ENCODE measurements at regions not wholly inside any gene's neighbourhood (a gene's known extent, or its start where the extent isn't known, plus 50 kb on each side); places are given as distances from the start of the nearest gene placed in this dataset.
"Not testable (repeated sequence)": the region's sequence is repeated elsewhere in the genome, so short reads cannot be mapped to it uniquely, and the experiment has no call there.

DNA sequence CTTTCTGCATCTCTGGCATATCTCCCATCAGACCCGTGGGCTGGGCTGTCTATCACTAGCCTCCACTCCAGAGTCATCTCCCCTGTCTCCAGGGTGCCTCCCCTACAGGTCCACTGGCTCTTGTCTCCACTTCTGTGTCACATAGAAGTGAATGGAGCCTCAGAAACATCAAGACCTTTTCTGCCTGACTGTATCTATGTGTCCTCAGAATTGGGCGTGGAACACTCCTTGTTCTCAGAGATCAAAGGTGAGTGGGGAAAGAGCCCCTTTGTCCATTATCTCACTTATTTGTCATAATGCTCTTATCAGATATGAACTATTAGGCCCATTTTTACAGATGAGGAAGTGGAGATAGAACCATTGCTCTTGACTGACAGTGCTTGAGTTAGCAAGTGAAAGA lies 211.0 kb downstream of the CYRIA start:
- DNase-seq, result no peak

DNA sequence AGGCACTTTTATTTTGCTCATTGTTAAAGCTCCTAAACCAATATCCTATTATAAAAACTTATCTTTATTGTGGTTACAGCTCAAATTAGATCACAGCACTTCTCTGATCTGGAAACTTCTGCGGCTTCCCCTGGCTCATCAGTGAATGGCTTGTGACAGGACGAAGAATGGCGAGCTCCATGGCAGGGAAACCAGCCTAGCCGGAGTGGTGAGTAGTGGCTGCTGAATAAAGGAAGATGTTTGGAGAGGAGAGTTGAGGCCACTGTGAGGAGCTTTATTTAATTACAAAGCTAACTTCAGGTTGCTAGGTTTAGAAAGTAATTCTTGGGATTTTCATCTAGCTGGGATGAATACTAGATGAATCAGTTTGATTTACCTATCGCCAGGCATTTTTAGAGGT lies 213.5 kb downstream of the CYRIA start:
- DNase-seq, result no peak

DNA sequence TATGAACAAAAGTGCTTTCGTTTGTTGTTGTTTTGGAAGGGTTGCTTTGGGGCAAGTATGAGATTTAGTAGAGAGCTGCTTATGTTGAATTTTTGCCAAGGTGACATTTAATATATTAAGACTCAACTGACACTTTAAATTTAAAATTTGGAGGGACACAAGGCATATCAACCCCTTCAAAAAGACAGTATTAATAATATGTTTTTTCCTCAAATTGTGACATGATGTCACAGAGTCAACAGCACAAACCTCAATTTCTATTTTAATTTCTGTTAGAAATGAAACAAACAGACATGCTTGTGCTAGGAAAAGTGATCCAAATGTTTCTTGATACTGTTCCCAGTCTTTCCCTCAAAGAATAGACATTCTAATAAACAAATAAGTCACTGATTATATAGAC lies 218.9 kb downstream of the CYRIA start:
- no peak for DNase-seq

DNA sequence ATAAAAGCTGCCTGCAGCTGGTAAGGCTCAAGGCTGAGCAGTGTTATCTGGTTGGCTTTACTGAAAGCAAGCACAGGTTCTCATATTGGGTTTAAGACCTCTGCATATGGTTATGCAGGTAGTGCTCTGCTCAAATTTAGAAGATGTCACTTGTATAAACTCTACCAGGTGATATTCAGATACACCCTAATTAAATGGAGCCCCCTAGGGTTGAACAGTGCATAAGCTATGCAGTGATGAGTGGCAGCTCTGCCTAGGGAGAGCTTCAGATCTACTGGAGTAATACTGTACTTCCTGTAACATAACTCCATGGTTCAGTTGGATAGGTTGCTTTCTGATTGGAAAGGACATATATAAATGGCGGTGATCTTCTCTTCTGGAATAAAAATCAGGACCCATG lies 222.7 kb downstream of the CYRIA start:
- no peak for DNase-seq

DNA sequence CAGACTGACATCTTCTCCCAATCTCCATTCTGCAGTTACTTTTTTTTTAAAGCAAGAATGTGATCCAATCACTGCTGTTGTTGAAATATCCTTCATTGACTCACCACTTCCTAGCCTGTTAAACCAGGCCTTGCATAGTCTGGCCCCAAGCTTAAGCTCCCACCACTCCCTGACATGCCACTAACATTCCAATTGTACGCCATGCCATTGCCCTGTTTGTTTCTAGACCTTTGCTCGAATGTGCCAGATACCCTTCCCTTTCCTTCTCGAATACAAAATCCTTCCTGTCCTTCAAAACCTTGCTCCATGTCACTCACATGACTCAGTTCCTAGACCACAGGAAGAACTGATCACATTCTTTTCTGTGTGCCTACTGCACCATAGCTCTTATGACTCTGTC lies 224.2 kb downstream of the CYRIA start:
- DNase-seq, result no peak

DNA sequence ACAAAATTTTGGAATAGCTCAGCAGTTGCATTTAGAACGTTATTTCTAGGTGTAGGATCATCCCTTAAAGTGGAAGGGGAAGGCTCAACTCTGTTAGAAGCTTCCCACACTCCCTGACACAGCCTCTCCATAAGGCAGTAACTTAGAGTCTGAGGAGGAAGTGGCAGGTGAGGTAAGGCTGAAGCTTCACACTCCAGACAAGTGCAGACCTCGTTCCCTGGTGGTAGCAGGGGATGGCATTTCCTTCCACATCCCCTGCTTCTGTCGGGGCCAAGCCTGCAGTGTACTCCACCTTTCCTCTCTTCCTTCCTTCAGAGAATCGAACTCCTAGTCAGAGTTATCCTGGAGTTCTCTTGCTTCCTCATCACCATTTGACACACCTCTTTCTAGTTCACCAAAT lies 224.7 kb downstream of the CYRIA start:
- no peak for DNase-seq

DNA sequence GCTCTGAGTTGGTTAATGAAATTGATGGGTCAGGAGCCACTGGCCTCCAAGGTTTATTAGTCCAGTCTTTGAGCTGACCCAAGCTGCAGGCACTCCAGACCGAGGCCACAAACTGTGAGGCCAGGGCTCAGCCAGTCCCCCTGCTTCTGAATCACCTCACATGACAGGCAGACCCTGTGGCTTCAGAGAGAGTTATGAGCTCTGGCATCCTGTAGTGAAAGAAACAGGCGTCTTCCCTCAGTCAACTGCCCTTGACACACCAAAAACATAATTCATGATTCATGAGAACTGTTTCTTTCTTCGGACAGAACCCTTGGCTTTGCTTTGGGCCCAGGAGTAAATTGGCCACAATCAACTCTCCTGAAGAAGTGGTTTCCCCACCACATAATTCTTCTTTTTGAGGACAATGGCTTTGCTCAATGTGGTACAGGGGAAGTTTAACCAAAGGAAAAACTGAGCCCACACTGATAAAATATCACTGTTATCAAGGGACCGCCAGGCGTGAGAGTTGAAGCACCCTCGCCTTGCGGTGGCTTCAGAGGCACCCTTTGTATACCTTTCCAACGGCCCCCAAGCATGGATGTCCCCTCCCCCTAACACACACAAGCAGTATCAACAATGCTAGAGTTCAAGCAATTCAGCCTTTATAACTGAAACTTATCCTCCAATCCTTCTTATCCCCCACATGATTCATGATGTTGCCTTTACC lies 226.9 kb downstream of the CYRIA start:
- DNase-seq, result no peak

DNA sequence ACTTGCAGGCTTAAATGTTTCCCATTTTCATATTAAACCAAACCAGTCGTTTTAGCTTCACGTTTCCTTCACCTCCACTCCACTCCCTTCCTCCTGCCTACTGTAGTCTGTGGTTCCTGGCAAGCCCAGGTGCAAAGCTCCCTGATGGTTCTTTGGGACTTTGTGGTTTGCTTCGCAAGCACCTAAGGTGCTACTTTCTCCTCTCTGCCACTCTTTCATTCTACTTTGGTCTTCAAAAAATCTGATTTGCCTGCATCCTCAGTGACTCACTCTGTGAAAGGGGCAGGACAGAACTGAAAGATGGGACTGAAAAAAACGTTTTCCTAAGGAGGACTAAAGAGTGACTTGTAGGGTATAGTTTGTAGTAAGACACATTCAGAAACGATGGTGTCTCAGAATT lies 228.4 kb downstream of the CYRIA start:
- no peak for DNase-seq

DNA sequence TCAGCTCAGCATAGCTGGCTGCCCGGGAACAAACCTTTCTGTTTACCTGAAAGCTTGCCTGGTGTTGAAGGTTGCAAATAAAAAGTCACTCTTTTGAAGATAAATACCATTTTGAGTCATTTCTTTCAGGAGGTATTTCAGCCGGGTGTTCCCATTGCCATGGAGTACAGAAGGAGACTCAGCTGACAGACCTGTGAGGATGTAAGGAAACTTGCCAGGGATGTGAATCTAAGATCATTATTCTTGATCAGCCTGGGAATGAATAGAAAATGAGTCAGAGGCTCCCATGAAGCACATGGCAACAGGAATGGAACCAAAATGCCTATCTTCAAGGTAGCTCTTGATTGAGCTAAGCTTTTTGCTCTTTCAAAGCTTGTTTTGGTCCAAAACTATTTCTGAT lies 231.2 kb downstream of the CYRIA start:
- DNase-seq, result no peak

DNA sequence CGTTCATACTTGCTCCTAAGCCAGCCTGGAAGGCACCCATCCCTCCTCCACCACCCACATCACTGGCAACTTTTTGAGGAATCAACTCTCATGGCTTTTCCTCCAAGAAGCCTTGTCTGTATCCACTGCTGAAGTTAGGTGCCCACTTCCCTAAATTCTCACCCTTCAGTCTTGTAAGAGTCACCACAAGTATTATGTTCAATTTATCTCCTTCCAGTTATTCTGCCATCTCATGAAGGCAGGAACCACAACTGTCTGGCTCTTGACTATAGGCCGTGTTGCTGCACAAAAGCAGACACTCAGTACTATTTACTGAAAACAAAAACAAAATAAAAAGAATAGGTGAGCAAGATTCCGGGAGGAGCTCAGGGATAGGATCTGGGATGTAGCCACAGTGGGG lies 234.8 kb downstream of the CYRIA start:
- DNase-seq, result no peak

DNA sequence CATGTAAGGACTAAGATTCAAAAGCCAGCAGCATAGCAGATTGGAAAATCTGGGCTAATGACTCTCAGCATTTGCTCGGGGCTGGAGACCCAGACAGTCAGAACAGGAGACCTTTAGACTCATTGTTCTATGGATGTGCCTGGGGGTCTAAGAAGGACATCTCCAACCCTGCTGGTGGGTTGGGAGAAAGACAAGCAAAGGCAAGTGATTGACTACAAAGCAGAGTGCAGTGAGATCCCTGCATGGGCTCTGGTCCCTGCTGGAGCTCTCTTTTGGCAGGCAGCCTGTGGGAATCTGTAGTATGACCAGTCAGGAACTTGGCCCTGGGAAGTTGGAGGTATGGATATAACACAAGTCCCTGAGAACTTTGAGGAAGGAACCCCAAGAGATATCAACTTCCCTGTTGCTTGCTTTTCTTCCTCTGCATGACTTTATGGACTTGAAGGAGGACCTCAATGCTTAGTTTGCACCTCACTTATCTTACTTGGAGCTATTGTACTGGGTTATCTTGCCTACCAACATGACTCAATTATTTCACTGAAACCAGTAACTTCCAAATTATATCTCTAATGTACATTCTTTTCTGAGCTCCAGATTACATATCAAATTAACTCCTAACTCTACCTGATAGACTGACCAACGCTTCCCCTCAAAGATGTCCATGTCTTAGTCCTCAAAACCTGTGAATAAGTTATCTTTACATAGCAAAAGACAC lies 236.0 kb downstream of the CYRIA start:
- DNase-seq, result no peak

DNA sequence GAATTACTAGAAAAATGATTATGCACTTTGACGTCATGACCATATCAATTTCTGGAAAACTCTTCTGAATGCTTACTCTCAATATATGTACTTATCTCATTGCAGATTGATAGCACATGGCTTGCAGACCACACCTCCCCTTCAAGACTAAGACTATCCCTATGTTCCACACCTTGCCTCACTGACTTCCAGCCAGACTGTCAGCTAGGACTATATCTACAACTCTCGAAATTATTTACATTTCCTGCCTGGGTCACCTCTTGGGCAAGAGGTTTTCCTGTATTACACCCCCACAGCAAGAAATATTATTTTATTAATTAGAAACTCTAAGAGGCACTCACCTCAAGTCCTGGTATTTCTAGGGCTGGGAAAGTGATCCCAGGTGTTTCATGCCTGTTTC lies 236.6 kb downstream of the CYRIA start:
- no peak for DNase-seq

DNA sequence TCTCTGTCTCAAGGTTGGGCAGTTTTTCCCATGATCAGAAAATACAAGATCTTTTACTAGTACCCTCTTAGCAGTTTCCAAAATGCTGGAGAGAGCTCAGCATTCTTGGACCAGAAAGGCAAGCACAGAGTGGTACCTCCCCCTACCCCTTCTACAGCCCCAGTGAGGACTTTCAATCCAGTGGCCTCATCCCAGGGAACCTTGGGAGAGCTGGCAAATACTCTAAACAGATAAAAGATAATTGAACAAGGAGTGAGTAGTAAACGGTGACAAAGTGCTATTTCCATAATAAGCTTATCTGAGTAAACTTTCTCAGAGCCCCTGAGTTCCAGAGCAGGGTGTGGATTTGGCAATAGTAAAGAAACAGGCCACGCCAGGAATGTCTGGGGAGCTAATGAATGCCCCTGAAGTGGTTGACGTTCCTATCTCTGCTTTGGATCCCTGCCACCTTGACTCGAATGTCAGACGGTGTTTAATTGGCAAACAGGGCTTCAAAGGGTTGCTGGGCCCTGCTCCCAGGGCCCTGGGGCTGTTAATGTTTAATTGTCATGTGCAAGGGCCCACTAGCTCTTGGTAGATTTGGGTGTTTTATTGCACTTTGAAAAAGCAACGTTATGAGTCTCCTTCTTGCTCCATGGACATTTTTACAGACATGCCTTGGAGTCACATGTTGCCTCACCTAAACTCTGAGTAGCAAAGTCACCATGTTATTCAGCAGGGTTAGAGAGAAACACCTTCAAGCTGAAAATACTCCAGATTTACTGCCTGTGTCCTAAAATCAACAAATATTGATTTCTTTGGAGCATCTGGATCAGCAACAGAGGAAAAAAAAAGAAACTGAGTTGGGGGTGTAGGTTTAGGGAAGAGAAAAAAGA lies 239.9 kb downstream of the CYRIA start:
- DNase-seq, result no peak

DNA sequence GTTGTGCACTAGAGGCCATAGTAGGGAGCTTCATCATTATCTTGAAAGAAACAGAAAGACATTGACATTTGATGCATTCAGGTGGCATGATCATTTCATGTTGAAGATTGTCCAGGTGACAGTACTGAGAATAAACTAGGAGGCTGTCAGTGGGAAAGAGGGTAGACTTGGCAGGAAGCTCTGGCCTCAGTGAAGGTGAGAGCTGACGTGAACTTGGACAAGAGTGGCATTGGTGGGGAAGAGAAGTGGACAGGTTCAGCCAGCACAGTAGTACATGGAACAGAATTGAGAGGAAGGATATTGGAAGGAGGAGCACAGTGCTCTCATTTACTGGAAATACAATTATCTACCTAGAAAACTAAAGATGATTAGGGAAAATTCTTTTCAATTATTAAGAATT lies 245.2 kb downstream of the CYRIA start:
- no peak for DNase-seq

DNA sequence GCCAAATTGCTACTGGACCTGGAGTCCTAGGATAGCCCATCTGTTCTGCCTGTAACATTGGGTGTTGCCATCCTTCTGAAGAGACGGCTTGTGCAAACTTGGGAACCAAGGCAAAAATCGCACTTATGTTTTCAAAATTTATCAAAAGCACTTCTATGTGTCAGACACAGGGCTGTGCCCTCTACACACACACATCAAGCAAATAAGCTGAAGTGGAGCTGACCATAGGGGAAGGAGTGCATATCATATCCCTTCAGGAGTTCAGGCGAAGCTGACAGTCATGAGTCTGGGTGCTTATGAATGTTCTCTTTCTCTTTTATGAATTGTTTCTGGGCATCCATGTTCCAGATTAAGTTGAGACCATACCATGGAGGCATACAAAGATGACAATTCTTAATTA lies 247.9 kb downstream of the CYRIA start:
- no peak for DNase-seq

DNA sequence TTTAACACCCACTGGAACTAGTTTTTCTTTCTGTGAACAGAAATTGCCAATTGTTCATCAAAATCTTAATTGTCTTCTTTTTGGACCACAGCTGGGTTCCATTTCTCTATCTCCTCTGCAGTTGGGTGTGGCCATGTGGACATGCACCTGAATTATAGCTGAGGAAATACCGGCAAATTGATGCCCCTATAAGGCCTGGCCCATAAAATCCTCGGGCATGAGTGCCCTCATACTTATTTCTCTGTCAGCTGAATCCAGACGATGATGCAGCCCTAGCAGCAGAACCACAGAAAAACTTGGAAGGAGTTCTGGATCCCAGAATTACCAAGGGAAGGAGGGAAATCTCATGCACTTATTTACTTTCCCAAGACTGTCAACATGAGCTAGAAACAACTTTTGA lies 249.0 kb downstream of the CYRIA start:
- no peak for DNase-seq

DNA sequence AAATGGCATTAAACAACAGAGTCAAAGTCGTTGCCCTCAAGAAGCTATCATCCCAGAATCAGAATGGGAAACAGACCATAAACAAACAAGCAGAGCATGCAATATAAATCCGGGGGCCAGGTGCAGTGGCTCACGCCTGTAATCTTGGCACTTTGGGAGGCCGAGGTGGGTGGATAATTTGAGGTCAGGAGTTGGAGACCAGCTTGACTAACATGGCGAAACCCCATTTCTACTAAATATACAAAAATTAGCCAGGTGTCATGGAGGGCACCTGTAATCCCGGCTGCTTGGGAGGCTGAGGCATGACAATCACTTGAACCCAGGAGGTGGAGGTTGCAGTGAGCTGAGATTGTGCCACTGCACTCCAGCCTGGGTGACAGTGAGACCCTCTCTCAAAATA lies 249.8 kb downstream of the CYRIA start:
- DNase-seq, result not testable (repeated sequence)

DNA sequence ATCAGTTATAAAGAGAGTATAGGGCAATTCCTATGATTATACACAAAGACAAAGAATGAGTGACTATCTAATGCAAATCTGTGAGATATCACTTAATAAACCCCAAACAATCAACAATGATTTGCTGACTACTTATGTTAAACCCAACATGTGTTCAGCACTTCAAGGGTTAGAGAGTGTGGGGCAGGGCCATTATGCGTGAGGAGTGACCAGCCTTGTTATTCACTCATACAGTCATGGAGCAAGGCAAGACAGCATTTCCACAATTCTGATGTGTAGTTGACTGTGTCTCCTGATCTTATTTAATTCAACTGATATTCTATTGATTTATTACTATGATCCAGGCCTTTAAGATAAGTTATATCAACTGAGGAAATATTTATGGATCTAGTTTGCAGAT lies 251.7 kb downstream of the CYRIA start:
- DNase-seq, result no peak

DNA sequence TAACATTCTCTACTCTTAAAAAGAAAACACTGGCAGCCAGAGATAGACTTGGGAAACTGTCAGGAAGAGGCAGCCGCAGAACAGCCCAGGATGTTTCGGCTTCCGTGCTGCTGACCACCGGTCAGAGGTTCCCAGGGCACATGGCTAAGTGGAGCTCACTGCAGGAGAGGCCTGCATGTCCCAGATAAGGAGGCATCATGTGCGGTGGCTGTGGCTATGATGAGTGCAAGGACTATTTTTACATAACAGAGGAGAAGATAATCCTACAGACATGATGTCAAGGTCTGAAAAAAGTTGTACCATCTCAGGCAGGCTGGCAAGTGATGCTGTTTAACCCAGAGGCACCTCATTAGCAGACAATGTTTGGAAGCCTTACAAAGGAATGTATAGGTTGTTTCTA lies 252.3 kb downstream of the CYRIA start:
- DNase-seq, result no peak

DNA sequence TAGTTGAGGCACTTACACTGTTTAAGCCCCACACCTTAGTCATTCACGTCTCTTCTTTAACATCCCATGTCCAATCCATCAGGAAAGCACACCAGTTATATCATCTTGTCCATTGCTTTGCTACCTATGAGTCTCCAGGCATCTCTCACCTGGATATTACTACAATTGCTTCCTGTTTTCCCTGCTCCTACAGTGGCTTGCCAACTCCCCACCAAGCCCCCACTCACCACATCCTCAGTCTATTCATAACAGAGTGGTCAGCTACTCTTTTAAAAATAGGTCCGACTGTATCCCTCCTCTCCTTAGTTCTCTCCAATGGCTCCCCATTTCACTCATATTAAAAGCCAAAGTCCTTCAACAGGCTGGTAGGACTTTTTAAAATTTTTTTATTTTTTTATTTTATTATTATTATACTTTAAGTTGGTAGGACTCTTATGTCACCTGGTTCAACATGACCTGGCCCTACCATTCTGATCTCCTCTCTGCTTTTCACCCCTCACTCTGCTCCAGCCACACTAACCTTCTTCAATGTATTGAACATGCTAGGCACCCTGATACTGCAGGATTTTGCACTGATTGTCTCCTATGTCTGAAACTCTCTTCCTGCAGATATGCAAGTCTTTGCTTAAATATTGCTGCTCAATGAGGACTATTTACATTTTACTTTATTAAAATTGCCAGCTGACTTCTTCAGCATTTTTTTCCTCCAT lies 253.2 kb downstream of the CYRIA start:
- DNase-seq, result no peak

DNA sequence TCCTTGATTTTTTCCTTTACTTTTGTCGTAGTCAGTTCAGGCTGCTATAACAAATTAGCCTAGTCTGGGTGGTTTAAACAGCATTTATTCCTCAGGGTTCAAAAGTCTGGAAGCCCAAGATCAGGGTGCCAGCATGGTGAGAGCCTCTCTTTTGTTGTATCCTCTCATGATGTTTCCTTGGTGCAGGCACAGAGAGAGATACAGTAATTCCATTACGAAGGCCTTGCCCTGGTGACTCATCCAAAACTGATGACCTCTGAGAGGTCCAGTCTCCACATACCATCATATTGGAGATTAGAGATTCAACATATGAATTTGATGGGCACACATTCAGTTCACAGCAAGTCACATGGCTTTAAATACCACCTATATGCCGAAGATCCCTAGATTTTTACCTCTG lies 253.8 kb downstream of the CYRIA start:
- DNase-seq, result no peak

DNA sequence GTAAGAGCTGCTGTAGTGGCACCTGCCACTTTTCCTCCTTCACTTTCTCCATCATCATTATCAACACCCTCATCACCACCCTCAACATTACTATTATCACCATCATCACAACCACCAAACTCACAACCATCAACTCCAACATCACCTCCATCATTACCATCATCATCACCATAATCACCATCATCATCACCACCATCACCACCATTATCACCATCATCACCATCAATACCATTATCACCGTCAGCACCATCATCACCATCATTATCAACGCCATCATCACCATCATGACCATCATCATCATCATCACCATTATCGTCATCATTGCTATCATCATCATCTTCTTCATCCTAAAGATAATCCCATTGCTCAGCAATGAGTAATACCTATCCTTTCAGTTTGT lies 255.8 kb downstream of the CYRIA start:
- no peak for DNase-seq

DNA sequence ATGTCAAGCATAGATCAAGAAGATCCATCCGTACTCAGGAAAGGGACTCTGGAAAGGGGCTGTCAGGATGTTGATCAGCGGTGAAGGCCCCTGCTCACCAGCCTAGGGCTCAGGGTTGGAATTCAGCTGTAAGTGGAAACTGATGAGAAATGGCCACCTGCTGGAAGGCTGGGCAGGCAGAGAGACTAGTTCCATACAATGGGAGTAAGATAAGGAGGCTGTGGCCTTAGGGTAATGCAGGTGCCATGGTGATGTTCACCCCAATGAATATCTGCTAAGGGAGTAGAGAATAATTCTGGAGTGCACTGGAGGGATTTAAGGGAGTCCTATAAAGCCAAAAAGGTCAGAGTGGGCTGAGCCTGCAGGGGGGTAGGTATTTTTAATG lies 256.6 kb downstream of the CYRIA start:
- no peak for DNase-seq

All from GF-D8 (cell line).